Motor neuron (in vitro differentiated cells): ENCODE measurements at regions not wholly inside any gene's neighbourhood (a gene's known extent, or its start where the extent isn't known, plus 50 kb on each side); places are given as distances from the start of the nearest gene placed in this dataset.

Source experiments
- ATAC-seq, 8 experiments: fragments of 200-7000 bp; cut with Tn5 transposase; replicated peaks in 6 of 8; 2 replicates each; pipeline ENCODE4 v1.8.0; 2021; ENCODE audit warnings: mild to moderate bottlenecking in 8 of 8, moderate library complexity in 8 of 8
- H3K27ac ChIP-seq, 2 donors: fragments of 250-450 bp; sonication (Bioruptor Pico); 2 replicates each; pipeline ENCODE4 v1.9.0; 2021; ENCODE audit warnings: antibody characterized with exemption in 2 of 2, mild to moderate bottlenecking in 2 of 2, moderate library complexity in 1 of 2
- H3K4me1 ChIP-seq, 2 donors: fragments of 250-450 bp; sonication (Bioruptor Pico); replicated peaks in 1 of 2; 2 replicates each; pipeline ENCODE4 v1.6.1; 2021; ENCODE audit warnings: antibody characterized with exemption in 2 of 2, mild to moderate bottlenecking in 2 of 2, moderate library complexity in 1 of 2
- H3K4me3 ChIP-seq, 5 donors: fragments of 250-450 bp; sonication (Bioruptor Pico); 2 replicates each; pipeline ENCODE4 v1.9.0; 2021; ENCODE audit warnings: antibody characterized with exemption in 5 of 5, mild to moderate bottlenecking in 5 of 5, moderate library complexity in 4 of 5
- WGBS, 10 experiments: fragments of 450-650 bp; shearing (Covaris generic); methylation state at CpG; one replicate each; pipeline ENCODE4 v1.0.0; 2022; 5-methylcytosine and 5-hydroxymethylcytosine counted together
- in situ Hi-C, 9 experiments: fragments of 400-800 bp; cut with MboI; loops; one replicate each; pipeline ENCODE4 v1.15.0; 2021; ENCODE audit warnings: low sequenced_read_pairs in 9 of 9, low pct_unique_long_range_greater_than_20kb in 2 of 9; ENCODE audit not compliant: unreplicated experiment in 9 of 9

- ATAC-seq = no peak
- Histone ChIP-seq H3K27ac (no peak overlapping the region), H3K4me1 (peaks cover 8 to 13% of the 10 kb centered on the region in 2 donors), H3K4me3 (no peak overlapping the region)
- in situ Hi-C loops = no loop called here
- WGBS, 10 experiments = 40 to 100% (median 78%) methylated on average over 1 to 5 of the region's 6 CpGs
Measured at GRCh38 chr15:35136321-35137189, 51.5 kb upstream of the NANOGP8 start.
